ENCODE measurements at regions not wholly inside any gene's neighbourhood (a gene's known extent, or its start where the extent isn't known, plus 50 kb on each side); places are given as distances from the start of the nearest gene placed in this dataset.

GRCh38 chr4:134567461-134567860 lies 365.9 kb upstream of the PABPC4L start:
- Histone ChIP-seq H3K4me1 (replicated peaks; ENCODE audit: insufficient read depth) (no peaks in the 10 kb centered on the region), H3K27me3 (ENCODE audit: insufficient read depth, low read depth) (no peaks in the 10 kb centered on the region), H3K4me3 (no peak overlapping the region), H3K36me3 (ENCODE audit: low read depth) (no peaks in the 10 kb centered on the region), H3K9me3 (ENCODE audit: insufficient read depth, low read depth) (no peaks in the 10 kb centered on the region), H3K4me2 (no peak overlapping the region), H3K27ac (no peak overlapping the region), H3K9me2 (ENCODE audit: insufficient read depth) (no peaks in the 10 kb centered on the region), H4K20me1 (ENCODE audit: insufficient read depth) (no peaks in the 10 kb centered on the region), H3F3A (ENCODE audit: insufficient read depth, low read depth) (no peaks in the 10 kb centered on the region), H2AFZ (no peak overlapping the region), H3K79me2 (ENCODE audit: low read depth) (no peaks in the 10 kb centered on the region)
- no peak for TF ChIP-seq EZH2 (IDR thresholded peaks at IDR 0.05; ENCODE audit: low read depth)
- TF ChIP-seq, protein P1, sequence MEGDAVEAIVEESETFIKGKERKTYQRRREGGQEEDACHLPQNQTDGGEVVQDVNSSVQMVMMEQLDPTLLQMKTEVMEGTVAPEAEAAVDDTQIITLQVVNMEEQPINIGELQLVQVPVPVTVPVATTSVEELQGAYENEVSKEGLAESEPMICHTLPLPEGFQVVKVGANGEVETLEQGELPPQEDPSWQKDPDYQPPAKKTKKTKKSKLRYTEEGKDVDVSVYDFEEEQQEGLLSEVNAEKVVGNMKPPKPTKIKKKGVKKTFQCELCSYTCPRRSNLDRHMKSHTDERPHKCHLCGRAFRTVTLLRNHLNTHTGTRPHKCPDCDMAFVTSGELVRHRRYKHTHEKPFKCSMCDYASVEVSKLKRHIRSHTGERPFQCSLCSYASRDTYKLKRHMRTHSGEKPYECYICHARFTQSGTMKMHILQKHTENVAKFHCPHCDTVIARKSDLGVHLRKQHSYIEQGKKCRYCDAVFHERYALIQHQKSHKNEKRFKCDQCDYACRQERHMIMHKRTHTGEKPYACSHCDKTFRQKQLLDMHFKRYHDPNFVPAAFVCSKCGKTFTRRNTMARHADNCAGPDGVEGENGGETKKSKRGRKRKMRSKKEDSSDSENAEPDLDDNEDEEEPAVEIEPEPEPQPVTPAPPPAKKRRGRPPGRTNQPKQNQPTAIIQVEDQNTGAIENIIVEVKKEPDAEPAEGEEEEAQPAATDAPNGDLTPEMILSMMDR (conservative IDR thresholded peaks at IDR 0.05), result no peak
- CTCF ChIA-PET, result no interaction called here
- intact Hi-C loops (cut with micrococcal nuclease; ENCODE audit: unreplicated experiment), result no loop called here
- no TSS peak for BruUV-seq (replicated peaks)
- POLR2A ChIA-PET (ENCODE audit: unreplicated experiment), result no interaction called here
- no peak for DNase-seq

DNA sequence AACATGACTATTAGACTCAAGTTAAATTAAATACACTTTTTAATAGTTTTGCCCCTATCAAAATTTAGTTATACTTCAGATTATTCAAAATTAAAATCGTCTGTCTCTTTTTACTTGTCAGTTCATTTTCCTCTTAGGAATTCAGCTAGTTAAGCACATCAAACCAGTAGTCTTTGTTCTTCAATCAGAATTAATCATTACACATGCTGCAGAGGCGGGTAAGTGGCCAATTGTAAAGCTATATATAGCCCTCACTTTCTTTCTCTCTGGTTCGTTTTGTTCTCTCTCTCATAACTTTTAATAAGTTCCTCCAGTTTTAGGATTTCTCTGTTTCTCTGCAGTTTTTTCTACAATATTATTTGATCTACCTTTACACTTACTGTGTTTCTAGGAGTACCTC lies 359.1 kb upstream of the PABPC4L start:
- Histone ChIP-seq H3K27me3 (ENCODE audit: insufficient read depth, low read depth) (no peaks in the 10 kb centered on the region), H3K4me2 (no peak overlapping the region), H3K9me3 (ENCODE audit: insufficient read depth, low read depth) (no peaks in the 10 kb centered on the region), H3K4me3 (no peak overlapping the region), H3K27ac (no peak overlapping the region), H3K4me1 (replicated peaks; ENCODE audit: insufficient read depth) (no peaks in the 10 kb centered on the region), H3F3A (ENCODE audit: insufficient read depth, low read depth) (no peaks in the 10 kb centered on the region), H4K20me1 (ENCODE audit: insufficient read depth) (no peaks in the 10 kb centered on the region), H3K9me2 (ENCODE audit: insufficient read depth) (no peaks in the 10 kb centered on the region), H2AFZ (no peak overlapping the region), H3K36me3 (ENCODE audit: low read depth) (no peaks in the 10 kb centered on the region), H3K79me2 (ENCODE audit: low read depth) (no peaks in the 10 kb centered on the region)
- intact Hi-C loops (cut with micrococcal nuclease; ENCODE audit: unreplicated experiment), result no loop called here
- DNase-seq, result no peak
- ChIA-PET POLR2A (ENCODE audit: unreplicated experiment) (no interaction called here), CTCF (no interaction called here)
- BruUV-seq (replicated peaks), result no TSS peak
- TF ChIP-seq, protein P1 (conservative IDR thresholded peaks at IDR 0.05), result no peak
- no peak for TF ChIP-seq EZH2 (IDR thresholded peaks at IDR 0.05; ENCODE audit: low read depth)

DNA sequence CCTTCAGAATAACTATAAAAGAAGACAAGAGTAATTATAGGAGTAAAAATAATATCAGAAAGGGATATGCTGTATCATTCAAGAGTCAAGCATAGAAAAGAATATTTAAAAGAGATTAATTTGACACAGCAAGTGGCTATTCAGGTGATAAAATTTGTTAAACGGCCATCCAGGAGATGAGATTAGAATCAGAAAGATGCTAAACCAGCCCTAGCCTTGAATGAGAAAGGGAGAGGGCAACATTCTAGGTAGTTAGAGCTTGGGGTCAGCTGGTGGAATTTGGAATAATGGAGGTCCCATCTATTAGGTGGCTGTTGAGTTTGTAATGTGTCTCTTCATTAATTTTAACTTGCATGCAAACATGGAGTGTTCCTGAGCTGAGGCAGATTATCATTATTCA lies 350.5 kb upstream of the PABPC4L start:
- ChIA-PET POLR2A (ENCODE audit: unreplicated experiment) (no interaction called here), CTCF (no interaction called here)
- Histone ChIP-seq H3K4me3 (no peak overlapping the region), H3K27ac (no peak overlapping the region), H3K36me3 (ENCODE audit: low read depth) (no peaks in the 10 kb centered on the region), H3F3A (ENCODE audit: insufficient read depth, low read depth) (no peaks in the 10 kb centered on the region), H3K27me3 (ENCODE audit: insufficient read depth, low read depth) (no peaks in the 10 kb centered on the region), H3K4me1 (replicated peaks; ENCODE audit: insufficient read depth) (no peaks in the 10 kb centered on the region), H3K79me2 (ENCODE audit: low read depth) (no peaks in the 10 kb centered on the region), H3K4me2 (no peak overlapping the region), H3K9me3 (ENCODE audit: insufficient read depth, low read depth) (no peaks in the 10 kb centered on the region), H2AFZ (no peak overlapping the region), H3K9me2 (ENCODE audit: insufficient read depth) (no peaks in the 10 kb centered on the region), H4K20me1 (ENCODE audit: insufficient read depth) (no peaks in the 10 kb centered on the region)
- intact Hi-C loops (cut with micrococcal nuclease; ENCODE audit: unreplicated experiment), result no loop called here
- TF ChIP-seq EZH2 (IDR thresholded peaks at IDR 0.05; ENCODE audit: low read depth), result no peak
- TF ChIP-seq, protein P1 (conservative IDR thresholded peaks at IDR 0.05), result no peak
- DNase-seq, result no peak
- no TSS peak for BruUV-seq (replicated peaks)
